DOHH2 (cell line): ENCODE measurements at regions not wholly inside any gene's neighbourhood (a gene's known extent, or its start where the extent isn't known, plus 50 kb on each side); places are given as distances from the start of the nearest gene placed in this dataset.
"Not testable (repeated sequence)": the region's sequence is repeated elsewhere in the genome, so short reads cannot be mapped to it uniquely, and the experiment has no call there.

Source experiments
- CTCF ChIP-seq: fragments of 200-600 bp; sonication (generic); IDR thresholded peaks from one replicate; pipeline ENCODE4 v1.5.1; 2014; ENCODE audit warnings: antibody characterized with exemption, mild to moderate bottlenecking, low read depth, low read length; ENCODE audit not compliant: poor library complexity, severe bottlenecking
- EZH2phosphoT487 ChIP-seq: fragments of 200-600 bp; sonication (generic); IDR thresholded peaks from 2 replicates; pipeline ENCODE4 v1.6.1; 2017; ENCODE audit warnings: borderline replicate concordance, mild to moderate bottlenecking, antibody characterized with exemption, low read length, moderate library complexity, mixed read lengths

- not testable (repeated sequence) for TF ChIP-seq EZH2phosphoT487, CTCF
Observed at GRCh38 chr2:87547966-87548365, 199.9 kb upstream of the PLGLB2 start.
